ENCODE measurements at regions not wholly inside any gene's neighbourhood (a gene's known extent, or its start where the extent isn't known, plus 50 kb on each side); places are given as distances from the start of the nearest gene placed in this dataset.

GRCh38 chr5:38607396-38607795, 51.0 kb upstream of the LIFR start:
- TF ChIP-seq CTCF (IDR thresholded peaks at IDR 0.05; ENCODE audit: control extremely low read depth, extremely low read depth, low read depth, missing control alignments), result no peak
- DNase-seq (ENCODE audit: extremely low spot score), result no peak
- CTCF ChIA-PET, result no interaction called here
- POLR2A ChIA-PET, result no interaction called here

- ChIA-PET CTCF (no interaction called here), POLR2A (no interaction called here)
- TF ChIP-seq CTCF (IDR thresholded peaks at IDR 0.05; ENCODE audit: control extremely low read depth, extremely low read depth, low read depth, missing control alignments), result no peak
- DNase-seq (ENCODE audit: extremely low spot score), result no peak
Observed at GRCh38 chr5:38607930-38608564, 51.6 kb upstream of the LIFR start.

GRCh38 chr5:38608874-38609273, 52.4 kb upstream of the LIFR start:
- POLR2A ChIA-PET, result no interaction called here
- no peak for DNase-seq (ENCODE audit: extremely low spot score)
- CTCF ChIA-PET, result no interaction called here
- TF ChIP-seq CTCF (IDR thresholded peaks at IDR 0.05; ENCODE audit: control extremely low read depth, extremely low read depth, low read depth, missing control alignments), result no peak

- DNase-seq (ENCODE audit: extremely low spot score), result no peak
- ChIA-PET POLR2A (no interaction called here), CTCF (no interaction called here)
- no peak for TF ChIP-seq CTCF (IDR thresholded peaks at IDR 0.05; ENCODE audit: control extremely low read depth, extremely low read depth, low read depth, missing control alignments)
Observed at GRCh38 chr5:38612851-38613250, 56.4 kb upstream of the LIFR start.

- DNase-seq (ENCODE audit: extremely low spot score), result no peak
- POLR2A ChIA-PET, result no interaction called here
- no peak for TF ChIP-seq CTCF (IDR thresholded peaks at IDR 0.05; ENCODE audit: control extremely low read depth, extremely low read depth, low read depth, missing control alignments)
- CTCF ChIA-PET, result no interaction called here
Observed at GRCh38 chr5:38613490-38613889, 57.0 kb upstream of the LIFR start.

GRCh38 chr5:38613992-38614836, 57.8 kb upstream of the LIFR start:
- POLR2A ChIA-PET, result no interaction called here
- TF ChIP-seq CTCF (IDR thresholded peaks at IDR 0.05; ENCODE audit: control extremely low read depth, extremely low read depth, low read depth, missing control alignments), result no peak
- CTCF ChIA-PET, result interaction anchor here (1.4 kb wide), 1 partner anchor 10 kb away, joined by 6 read pairs; no protein-coding TSS in a partner anchor
- no peak for DNase-seq (ENCODE audit: extremely low spot score)

Measured in GM10248 (cell line).